Aorta (tissue), 5 donors: ENCODE measurements at regions not wholly inside any gene's neighbourhood (a gene's known extent, or its start where the extent isn't known, plus 50 kb on each side); places are given as distances from the start of the nearest gene placed in this dataset.
A peak's percentile ranks its signal among the peaks of the same experiment; 100 is the strongest.
"Not testable (repeated sequence)": the region's sequence is repeated elsewhere in the genome, so short reads cannot be mapped to it uniquely, and the experiment has no call there.

Source experiments
- ATAC-seq: fragments of 200-7000 bp; cut with Tn5 transposase; one replicate; pipeline ENCODE4 v1.9.1; 2022; ENCODE audit warnings: moderate library complexity; ENCODE audit not compliant: low FRiP score
- DNase-seq, 2 donors: peaks; one replicate each; pipeline ENCODE4 v3.0.0-alpha.2; 2020
- H3K27ac ChIP-seq, 2 donors: one replicate each; pipeline ENCODE4 v1.5.1; 2013; ENCODE audit warnings: low read length in 2 of 2, mild to moderate bottlenecking in 2 of 2, moderate library complexity in 2 of 2, control low read depth in 1 of 2, inconsistent platforms in 1 of 2, low read depth in 1 of 2
- H3K27me3 ChIP-seq, 2 donors: one replicate each; pipeline ENCODE4 v1.6.1; 2013; ENCODE audit warnings: control low read depth in 1 of 2, low read length in 1 of 2, mild to moderate bottlenecking in 1 of 2, moderate library complexity in 1 of 2; ENCODE audit not compliant: insufficient read depth in 2 of 2, control insufficient read depth in 1 of 2
- H3K36me3 ChIP-seq, 2 donors: one replicate each; pipeline ENCODE4 v1.6.1; 2013; ENCODE audit warnings: control low read depth in 1 of 2, low read length in 1 of 2, mild to moderate bottlenecking in 1 of 2; ENCODE audit not compliant: insufficient read depth in 2 of 2, control insufficient read depth in 1 of 2
- H3K4me1 ChIP-seq, 2 donors: one replicate each; pipeline ENCODE4 v1.6.1; 2013; ENCODE audit warnings: low read length in 2 of 2, control low read depth in 1 of 2, mild to moderate bottlenecking in 1 of 2, moderate library complexity in 1 of 2; ENCODE audit not compliant: insufficient read depth in 2 of 2, control insufficient read depth in 1 of 2
- H3K4me3 ChIP-seq, 2 donors: one replicate each; pipeline ENCODE4 v1.5.1; 2013; ENCODE audit warnings: low read length in 2 of 2, control low read depth in 1 of 2, mild to moderate bottlenecking in 1 of 2
- H3K9me3 ChIP-seq: one replicate; pipeline ENCODE4 v1.6.1; 2013; ENCODE audit warnings: mild to moderate bottlenecking, low read length; ENCODE audit not compliant: control insufficient read depth
- whole genome bisulfite sequencing, 2 donors: extraction: QIAGEN DNeasy Blood & Tissue Kit; methylation state at CpG; one replicate each; pipeline ENCODE4 v1.1.7; 2013; 5-methylcytosine and 5-hydroxymethylcytosine counted together
- intact Hi-C, 2 donors: fragments of 100-400 bp; cut with DNase I; formaldehyde crosslinking; loops; one replicate each; pipeline versions ENCODE4 v1.14.2 to v1.15.0; 2022
- donor health status: healthy with polysubstance abuse.
- donor health status: Bipolar disorder and iron deficiency.
- donor health status: DM: no; HTN: no; CAD: no.
- donor health status: DM: no; HTN: no; CAD: no.
- donor health status: DM: yes; HTN: yes; CAD: no.

GRCh38 chr9:85458114-85458864, 283.5 kb downstream of the AGTPBP1 start:
- H3K36me3 ChIP-seq, H3K4me1 ChIP-seq, H3K27me3 ChIP-seq, H3K4me3 ChIP-seq, H3K9me3 ChIP-seq, intact Hi-C loops, H3K27ac ChIP-seq, DNase-seq, ATAC-seq: not testable (repeated sequence)
- WGBS, 2 donors, result 93 to 96% methylated on average over 4 to 5 of the region's 5 CpGs

- no peaks in the 10 kb centered on the region for H3K9me3 ChIP-seq
- DNase-seq (no peak), ATAC-seq (peak; percentile 63)
- intact Hi-C loops, result no loop called here
- no peaks in the 10 kb centered on the region for H3K27me3 ChIP-seq
- H3K36me3 ChIP-seq, result no peaks in the 10 kb centered on the region
- 73 to 81% methylated on average over 5 of the region's 5 CpGs for WGBS, 2 donors
- no peak overlapping the region for H3K4me3 ChIP-seq
- H3K27ac ChIP-seq, result no peak overlapping the region
- no peaks in the 10 kb centered on the region for H3K4me1 ChIP-seq
These were observed 287.9 kb downstream of the AGTPBP1 start for GRCh38 chr9:85453850-85454249.

DNA sequence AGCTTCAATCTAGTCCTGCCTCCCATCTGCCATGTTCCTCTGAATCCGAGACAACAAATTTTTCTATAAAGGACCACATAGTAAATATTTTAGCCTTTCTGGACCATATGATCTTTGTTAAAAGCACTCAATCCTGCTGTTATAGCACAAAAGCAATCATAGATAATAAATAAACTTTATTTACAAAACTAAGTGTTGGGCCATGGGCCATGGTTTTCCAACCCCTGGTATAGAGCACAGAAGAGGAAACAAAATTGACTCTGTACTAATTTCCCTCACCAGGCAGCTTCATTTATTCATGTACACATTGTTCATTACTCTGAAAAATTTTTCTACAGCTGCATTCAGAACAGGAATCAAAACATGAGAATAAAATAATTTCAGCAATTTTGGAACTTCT, 288.9 kb downstream of the AGTPBP1 start:
- ATAC-seq (no peak), DNase-seq (no peak)
- H3K27ac ChIP-seq, result no peak overlapping the region
- H3K27me3 ChIP-seq, result no peaks in the 10 kb centered on the region
- no peaks in the 10 kb centered on the region for H3K4me1 ChIP-seq
- H3K4me3 ChIP-seq, result no peak overlapping the region
- H3K36me3 ChIP-seq, result no peaks in the 10 kb centered on the region
- WGBS, 2 donors, result 0 to 41% methylated on average over 1 of the region's 1 CpG
- no peaks in the 10 kb centered on the region for H3K9me3 ChIP-seq
- intact Hi-C loops, result no loop called here

- DNase-seq (no peak), ATAC-seq (no peak)
- WGBS, 2 donors, result 89 to 93% methylated on average over 3 of the region's 3 CpGs
- Histone ChIP-seq H3K4me3 (no peak overlapping the region), H3K27ac (no peak overlapping the region), H3K27me3 (no peaks in the 10 kb centered on the region), H3K36me3 (no peaks in the 10 kb centered on the region), H3K9me3 (no peaks in the 10 kb centered on the region), H3K4me1 (no peaks in the 10 kb centered on the region)
- intact Hi-C loops, result no loop called here
These were observed 290.1 kb downstream of the AGTPBP1 start for GRCh38 chr9:85451680-85452079.

- intact Hi-C loops, result no loop called here
- Histone ChIP-seq H3K4me1 (no peaks in the 10 kb centered on the region), H3K4me3 (no peak overlapping the region), H3K27me3 (no peaks in the 10 kb centered on the region), H3K9me3 (peaks cover 1% of the 10 kb centered on the region), H3K27ac (no peak overlapping the region), H3K36me3 (no peaks in the 10 kb centered on the region)
- ATAC-seq, result no peak
- DNase-seq, result no peak
These were observed 295.9 kb downstream of the AGTPBP1 start for GRCh38 chr9:85445887-85446286.

DNA sequence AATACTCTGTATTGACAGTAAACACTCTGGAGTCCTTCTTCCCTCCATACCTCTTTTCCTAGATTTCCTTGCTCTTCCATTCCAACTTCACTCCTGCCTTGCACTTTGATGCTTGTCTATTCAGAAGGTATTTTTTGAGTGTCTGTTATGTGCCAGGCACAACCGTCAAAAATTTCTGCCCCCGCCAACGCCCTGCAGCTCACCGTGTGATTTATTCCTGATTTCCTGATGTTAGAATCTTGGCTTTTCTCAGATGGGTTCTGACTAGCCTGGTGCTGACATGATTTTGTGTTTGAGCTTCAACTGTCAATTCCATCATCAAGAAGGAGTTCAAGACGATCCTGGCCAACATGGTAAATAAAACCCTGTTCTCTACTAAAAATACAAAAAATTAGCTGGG, 297.5 kb downstream of the AGTPBP1 start:
- intact Hi-C loops, result no loop called here
- Histone ChIP-seq H3K4me1 (no peaks in the 10 kb centered on the region), H3K9me3 (peaks cover 1% of the 10 kb centered on the region), H3K4me3 (no peak overlapping the region), H3K27ac (no peak overlapping the region), H3K27me3 (no peaks in the 10 kb centered on the region), H3K36me3 (no peaks in the 10 kb centered on the region)
- DNase-seq (no peak), ATAC-seq (no peak)
- WGBS, 2 donors, result 46 to 58% methylated on average over 5 of the region's 5 CpGs

DNA sequence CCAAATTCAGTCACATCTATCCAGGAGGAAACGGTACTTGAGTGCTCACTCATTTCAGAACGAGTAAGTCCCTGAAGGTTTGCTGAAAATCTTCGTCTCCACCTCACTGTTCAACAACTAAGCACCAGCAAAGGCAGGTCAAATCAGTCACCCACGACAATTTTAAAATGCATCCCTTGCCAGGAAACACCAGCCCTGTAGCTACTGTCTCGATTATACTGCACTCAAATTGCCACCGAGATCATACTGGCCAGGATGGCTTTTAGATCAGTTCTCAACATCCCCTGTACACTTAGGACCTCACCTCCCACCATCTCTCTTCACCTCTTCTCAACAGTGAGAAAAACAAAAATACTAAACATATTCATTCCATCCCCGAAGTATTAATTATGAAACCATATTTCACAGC, 298.6 kb downstream of the AGTPBP1 start:
- Histone ChIP-seq H3K4me3 (no peak overlapping the region), H3K36me3 (no peaks in the 10 kb centered on the region), H3K27ac (no peak overlapping the region), H3K9me3 (peaks cover 1% of the 10 kb centered on the region), H3K27me3 (no peaks in the 10 kb centered on the region), H3K4me1 (no peaks in the 10 kb centered on the region)
- ATAC-seq (no peak), DNase-seq (no peak)
- WGBS, 2 donors, result 76 to 78% methylated on average over 7 of the region's 7 CpGs
- intact Hi-C loops, result no loop called here

DNA sequence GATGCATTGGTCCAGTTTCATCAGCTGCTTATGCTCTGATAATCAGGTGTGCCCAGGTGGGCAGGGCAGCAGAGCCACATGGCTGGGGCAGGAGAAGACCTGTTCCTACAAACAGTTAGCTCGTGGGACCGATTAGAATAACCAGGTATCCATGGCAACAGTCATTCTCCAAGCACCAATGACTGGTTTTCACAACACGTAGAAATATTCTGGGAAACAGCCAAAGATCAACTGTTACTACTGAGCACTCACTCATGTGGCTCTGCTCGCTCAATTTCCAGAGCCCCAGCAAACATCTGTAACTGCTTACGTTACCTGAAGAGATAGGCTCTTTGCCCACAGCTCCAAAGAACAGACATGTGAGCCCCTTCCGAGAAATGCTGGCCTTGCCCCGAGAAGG, 302.0 kb downstream of the AGTPBP1 start:
- DNase-seq, result no peak
- H3K9me3 ChIP-seq, result no peaks in the 10 kb centered on the region
- no peak overlapping the region for H3K27ac ChIP-seq
- H3K27me3 ChIP-seq, result no peaks in the 10 kb centered on the region
- H3K36me3 ChIP-seq, result no peaks in the 10 kb centered on the region
- no peak overlapping the region for H3K4me3 ChIP-seq
- 51 to 59% methylated on average over 7 of the region's 7 CpGs for WGBS, 2 donors
- H3K4me1 ChIP-seq, result no peaks in the 10 kb centered on the region
- intact Hi-C loops, result no loop called here
- no peak for ATAC-seq

- H3K4me3 ChIP-seq, intact Hi-C loops, H3K4me1 ChIP-seq, ATAC-seq, H3K27ac ChIP-seq, H3K27me3 ChIP-seq, H3K9me3 ChIP-seq, H3K36me3 ChIP-seq, DNase-seq: not testable (repeated sequence)
- 84 to 95% methylated on average over 2 of the region's 2 CpGs for WGBS, 2 donors
These were observed 307.8 kb downstream of the AGTPBP1 start for GRCh38 chr9:85433956-85434355.
